ENCODE measurements at regions not wholly inside any gene's neighbourhood (a gene's known extent, or its start where the extent isn't known, plus 50 kb on each side); places are given as distances from the start of the nearest gene placed in this dataset.

GRCh38 chr21:14321042-14321441 lies 61.9 kb downstream of the HSPA13 start:
- intact Hi-C loops (cut with DNase I), result no loop called here

GRCh38 chr21:14319805-14320204 lies 63.1 kb downstream of the HSPA13 start:
- no peaks in the 10 kb centered on the region for H3K9me3 ChIP-seq
- TF ChIP-seq CTCF (IDR thresholded peaks at IDR 0.05), result no peak
- H3K4me1 ChIP-seq, result no peaks in the 10 kb centered on the region
- no peak overlapping the region for H3K27ac ChIP-seq
- H3K4me3 ChIP-seq, result no peak overlapping the region
- intact Hi-C loops (cut with DNase I), result no loop called here
- H3K36me3 ChIP-seq, result no peaks in the 10 kb centered on the region
- FAIRE-seq (no peak), ATAC-seq (no peak), DNase-seq (no peak)
- WGBS, 2 donors, result 24 to 45% methylated on average over 1 of the region's 1 CpG
- H3K27me3 ChIP-seq, result peaks cover 0 to 6% (median 0%) of the 10 kb centered on the region in 4 donors

More at GRCh38 chr21:14321042-14321441, 61.9 kb downstream of the HSPA13 start:
- FAIRE-seq, result no peak
- Histone ChIP-seq H3K27me3 (peaks cover 0 to 6% (median 0%) of the 10 kb centered on the region in 4 donors), H3K4me3 (no peak overlapping the region), H3K4me1 (no peaks in the 10 kb centered on the region), H3K27ac (no peak overlapping the region), H3K36me3 (no peaks in the 10 kb centered on the region), H3K9me3 (no peaks in the 10 kb centered on the region)
- no peak for TF ChIP-seq CTCF (IDR thresholded peaks at IDR 0.05)
- ATAC-seq, result no peak
- DNase-seq, result no peak
- 60 to 76% methylated on average over 5 of the region's 5 CpGs for WGBS, 2 donors

GRCh38 chr21:14318578-14318977 lies 64.4 kb downstream of the HSPA13 start:
- intact Hi-C loops (cut with DNase I), result no loop called here
- Histone ChIP-seq H3K4me1 (no peaks in the 10 kb centered on the region), H3K27ac (no peak overlapping the region), H3K27me3 (peaks cover 0 to 6% (median 0%) of the 10 kb centered on the region in 4 donors), H3K36me3 (no peaks in the 10 kb centered on the region), H3K9me3 (no peaks in the 10 kb centered on the region), H3K4me3 (no peak overlapping the region)
- FAIRE-seq (no peak), DNase-seq (no peak), ATAC-seq (no peak)
- 36 to 49% methylated on average over 2 of the region's 2 CpGs for WGBS, 2 donors
- no peak for TF ChIP-seq CTCF (IDR thresholded peaks at IDR 0.05)

- intact Hi-C loops (cut with DNase I), result no loop called here
- Histone ChIP-seq H3K9me3 (no peaks in the 10 kb centered on the region), H3K27ac (no peak overlapping the region), H3K4me1 (no peaks in the 10 kb centered on the region), H3K36me3 (no peaks in the 10 kb centered on the region), H3K27me3 (peaks cover 0 to 6% (median 0%) of the 10 kb centered on the region in 4 donors), H3K4me3 (no peak overlapping the region)
- no peak for ATAC-seq
- no peak for TF ChIP-seq CTCF (IDR thresholded peaks at IDR 0.05)
- no peak for DNase-seq
- no peak for FAIRE-seq
- 68 to 74% methylated on average over 4 of the region's 4 CpGs for WGBS, 2 donors
Observed at GRCh38 chr21:14317507-14317906, 65.4 kb downstream of the HSPA13 start.

- intact Hi-C loops (cut with DNase I), result no loop called here
- FAIRE-seq, result no peak
- ATAC-seq, result no peak
Observed at GRCh38 chr21:14313300-14313699, 69.6 kb downstream of the HSPA13 start.

More at GRCh38 chr21:14313300-14313699, 69.6 kb downstream of the HSPA13 start:
- no peak for DNase-seq
- H3K27ac ChIP-seq, result no peak overlapping the region
- no peak overlapping the region for H3K4me3 ChIP-seq
- no peaks in the 10 kb centered on the region for H3K36me3 ChIP-seq
- no peaks in the 10 kb centered on the region for H3K4me1 ChIP-seq
- 34 to 44% methylated on average over 8 of the region's 8 CpGs for WGBS, 2 donors
- peaks cover 0 to 6% (median 0%) of the 10 kb centered on the region in 4 donors for H3K27me3 ChIP-seq
- no peak for TF ChIP-seq CTCF (IDR thresholded peaks at IDR 0.05)
- no peaks in the 10 kb centered on the region for H3K9me3 ChIP-seq
